ENCODE measurements at regions not wholly inside any gene's neighbourhood (a gene's known extent, or its start where the extent isn't known, plus 50 kb on each side); places are given as distances from the start of the nearest gene placed in this dataset.
"Not testable (repeated sequence)": the region's sequence is repeated elsewhere in the genome, so short reads cannot be mapped to it uniquely, and the experiment has no call there.

- not testable (repeated sequence) for DNase-seq
These were observed 249.4 kb downstream of the SHOX start for GRCh38 chrX:879756-880698.

GRCh38 chrX:874061-874460, 243.5 kb downstream of the SHOX start:
- DNase-seq = no peak

DNA sequence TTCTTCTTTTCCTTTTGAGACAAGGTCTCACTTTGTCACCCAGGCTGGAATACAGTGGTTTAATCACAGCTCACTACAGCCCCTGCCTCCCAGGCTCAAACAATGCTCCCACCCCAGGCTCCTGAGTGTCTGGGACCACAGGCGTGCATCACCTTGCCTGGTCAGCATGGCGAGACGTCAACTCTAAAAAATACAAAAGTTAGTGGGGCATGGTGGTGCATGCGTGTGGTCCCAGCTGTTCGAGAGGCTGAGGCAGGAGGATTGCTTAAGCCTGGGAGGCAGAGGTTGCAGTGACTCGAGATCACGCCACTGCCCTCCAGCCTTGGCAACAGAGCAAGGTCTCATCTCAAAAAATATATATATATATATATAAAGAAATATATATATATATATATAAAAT, 242.4 kb downstream of the SHOX start:
- DNase-seq = no peak

GRCh38 chrX:872090-872489, 241.5 kb downstream of the SHOX start:
- DNase-seq = no peak

DNA sequence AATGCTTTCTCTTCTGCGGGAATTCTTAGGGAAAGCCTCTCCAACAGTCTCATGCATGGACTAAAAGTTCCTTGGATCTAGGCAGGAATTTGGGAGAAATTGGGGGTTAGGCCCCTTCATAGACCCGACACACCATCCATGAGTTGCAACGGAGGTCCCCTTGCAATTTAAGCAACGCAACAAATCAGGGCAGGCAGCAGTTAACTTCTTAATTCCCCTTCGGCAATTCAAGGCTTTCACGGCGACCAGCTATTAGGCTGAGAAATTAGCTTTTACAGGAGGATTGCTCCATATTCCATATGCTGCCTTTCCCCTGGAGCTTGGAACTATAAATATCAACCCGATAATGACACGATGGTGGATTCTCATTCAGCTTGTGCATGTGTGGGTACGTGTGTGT, 241.0 kb downstream of the SHOX start:
- DNase-seq = no peak

DNA sequence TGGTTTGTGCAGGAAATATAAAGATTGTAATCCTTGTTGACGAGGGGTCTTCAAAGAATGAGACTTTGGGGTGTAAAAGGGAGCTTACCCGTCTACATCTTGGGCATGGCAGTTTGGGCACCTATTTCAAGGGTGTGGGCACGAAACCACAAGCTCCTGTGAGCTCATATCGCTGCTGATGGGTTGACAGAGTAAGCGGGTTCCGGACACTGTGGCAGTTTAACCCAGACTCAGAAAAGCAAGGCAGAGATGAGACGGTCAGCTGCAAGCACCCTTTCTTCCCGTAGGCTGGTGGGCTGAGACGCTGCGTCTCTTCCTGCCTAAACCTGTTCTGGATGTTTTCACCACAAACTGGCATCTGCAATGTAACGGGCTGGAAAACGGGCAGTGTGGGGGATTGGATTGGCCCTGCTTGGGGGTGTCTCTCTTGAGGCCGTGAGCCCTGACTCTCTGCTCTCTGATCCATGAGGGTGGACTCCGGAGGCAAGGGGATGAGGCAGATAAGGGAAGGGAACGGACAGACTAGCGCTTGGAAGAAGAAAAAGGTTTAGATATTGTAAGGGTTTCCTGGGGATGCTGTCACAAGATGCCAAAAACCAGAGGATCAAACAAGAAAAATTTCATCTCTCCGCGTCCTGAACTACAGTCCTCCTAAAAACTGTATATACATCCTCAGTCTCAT, 237.5 kb downstream of the SHOX start:
- DNase-seq = no peak

GRCh38 chrX:867502-867901, 236.9 kb downstream of the SHOX start:
- no peak for DNase-seq

- DNase-seq = no peak
These were observed 235.9 kb downstream of the SHOX start for GRCh38 chrX:866441-866990.

GRCh38 chrX:865422-865821, 234.8 kb downstream of the SHOX start:
- no peak for DNase-seq

GRCh38 chrX:861921-862320, 231.3 kb downstream of the SHOX start:
- no peak for DNase-seq

GRCh38 chrX:861340-861890, 230.8 kb downstream of the SHOX start:
- no peak for DNase-seq

DNA sequence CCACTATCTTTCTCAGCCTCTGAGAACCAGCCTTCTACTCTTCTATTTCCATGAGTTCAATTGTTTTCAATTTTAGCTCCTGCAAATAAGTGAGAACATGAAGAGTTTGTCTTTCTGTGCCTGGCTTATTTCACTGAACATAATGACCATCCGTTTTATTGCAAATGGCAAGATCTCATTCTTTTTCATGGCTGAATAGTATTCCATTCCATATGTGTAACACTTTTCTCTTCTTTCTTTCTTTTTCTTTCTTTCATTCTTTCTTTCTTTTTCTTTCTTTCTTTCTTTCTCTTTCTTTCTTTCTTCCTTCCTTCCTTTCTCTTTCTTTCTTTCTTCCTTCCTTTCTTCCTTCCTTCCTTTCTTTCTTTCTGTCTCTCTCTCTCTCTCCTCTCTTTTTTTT, 228.7 kb downstream of the SHOX start:
- DNase-seq = no peak

DNA sequence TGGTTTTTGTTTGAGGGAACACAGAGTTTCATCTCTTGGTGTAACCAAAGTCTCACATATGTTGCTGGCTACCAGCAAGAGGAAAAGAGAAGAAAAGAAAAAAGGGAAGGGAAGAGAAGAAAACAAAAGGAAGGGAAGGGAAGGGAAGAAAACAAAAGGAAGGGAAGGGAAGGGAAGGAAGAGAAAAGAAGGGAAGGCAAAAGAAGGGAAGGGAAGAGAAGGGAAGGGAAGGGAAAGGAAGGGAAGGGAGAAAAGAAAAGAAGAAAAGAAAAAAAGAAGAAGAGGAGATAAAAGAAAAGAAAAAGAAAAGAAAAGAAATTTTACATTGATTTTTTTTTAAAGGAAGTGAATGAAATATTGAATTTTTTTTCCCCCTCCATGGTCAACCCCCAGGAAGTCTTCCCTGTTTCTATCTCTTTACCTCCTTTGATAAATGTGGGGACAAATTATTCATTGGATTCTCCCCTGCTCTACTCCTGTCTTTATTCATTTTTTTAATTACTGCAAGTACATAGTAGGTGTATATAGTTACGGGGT, 228.0 kb downstream of the SHOX start:
- DNase-seq = no peak

- no peak for DNase-seq
These were observed 226.8 kb downstream of the SHOX start for GRCh38 chrX:857376-857775.

GRCh38 chrX:856566-857290, 226.1 kb downstream of the SHOX start:
- DNase-seq = no peak

GRCh38 chrX:853304-853703, 222.7 kb downstream of the SHOX start:
- DNase-seq = no peak

- DNase-seq = no peak
These were observed 219.9 kb downstream of the SHOX start for GRCh38 chrX:850471-850916.

DNA sequence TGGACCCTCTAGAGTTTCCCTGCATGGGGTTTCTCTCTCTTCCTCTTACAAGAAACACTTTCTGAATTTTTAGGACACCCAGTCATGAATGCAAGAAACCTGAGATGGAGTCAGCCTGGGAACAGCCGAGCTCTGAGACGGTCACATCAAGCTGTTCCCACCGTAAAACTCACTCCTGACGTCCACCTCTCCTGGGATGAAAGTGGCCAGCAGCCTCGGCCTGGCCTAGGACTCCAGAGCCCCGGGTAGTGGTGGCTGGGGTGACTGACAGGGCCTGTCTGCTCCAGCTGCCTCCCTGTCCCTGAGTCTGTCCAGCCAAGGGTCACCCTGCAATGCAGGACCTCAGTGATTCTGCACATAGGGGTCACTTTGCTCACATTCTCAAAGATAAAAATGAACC, 217.8 kb downstream of the SHOX start:
- no peak for DNase-seq

DNA sequence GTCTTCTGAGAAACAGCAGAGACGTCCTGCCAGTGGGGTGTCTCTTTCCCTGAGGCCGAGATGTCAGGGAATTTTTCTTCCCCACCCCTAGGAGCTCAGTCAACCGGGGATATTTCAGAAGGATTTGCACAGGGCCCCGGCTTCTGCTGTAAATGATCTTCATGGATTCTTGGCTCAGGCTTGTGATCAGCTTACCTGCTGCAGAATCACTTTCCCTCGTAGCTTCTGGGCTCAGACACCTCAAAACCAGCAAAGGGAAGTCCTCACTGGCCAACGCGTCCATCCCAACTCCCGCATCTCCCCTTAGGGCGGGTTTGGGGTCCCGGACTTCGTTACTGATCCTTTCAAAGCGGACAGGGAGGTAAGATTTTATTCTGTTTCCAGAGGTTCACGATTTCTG, 212.7 kb downstream of the SHOX start:
- DNase-seq = no peak

DNA sequence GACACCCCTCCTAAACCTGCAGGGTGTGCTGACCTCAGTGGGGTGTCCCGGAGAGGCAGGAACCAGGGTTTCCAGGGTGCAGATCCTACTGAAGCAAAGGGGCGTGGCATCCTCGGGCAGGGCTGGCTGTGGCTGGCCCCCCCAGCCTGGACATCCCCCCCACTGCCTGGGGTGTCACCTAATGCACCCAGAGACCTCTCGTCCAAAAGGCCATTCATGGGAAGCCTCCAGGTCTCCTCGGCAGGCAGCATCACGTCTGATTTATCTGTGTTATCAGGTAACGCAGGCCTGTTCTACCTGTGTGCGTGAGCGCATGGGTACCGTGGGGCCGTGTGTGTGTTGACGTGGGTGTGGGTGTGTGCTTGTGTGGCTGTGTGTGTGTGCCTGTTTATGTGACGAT, 210.0 kb downstream of the SHOX start:
- no peak for DNase-seq

GRCh38 chrX:838666-839065, 208.1 kb downstream of the SHOX start:
- DNase-seq = not testable (repeated sequence)

DNA sequence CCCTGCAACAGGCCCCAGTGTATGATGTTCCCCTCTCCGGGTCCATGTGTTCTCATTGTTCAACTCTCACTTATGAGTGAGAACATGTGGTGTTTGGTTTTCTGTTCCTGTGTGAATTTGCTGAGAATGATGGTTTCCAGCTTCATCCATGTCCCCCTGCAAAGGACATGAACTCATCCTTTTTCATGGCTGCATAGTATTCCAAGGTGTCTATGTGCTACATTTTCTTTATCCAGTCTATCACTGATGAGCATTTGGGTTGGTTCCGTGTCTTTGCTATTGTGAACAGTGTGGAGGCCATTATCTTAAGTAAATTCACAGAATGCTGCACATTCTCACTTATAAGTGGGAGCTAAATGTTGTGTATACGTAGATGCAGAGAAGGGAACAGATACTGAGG, 205.3 kb downstream of the SHOX start:
- not testable (repeated sequence) for DNase-seq

DNA sequence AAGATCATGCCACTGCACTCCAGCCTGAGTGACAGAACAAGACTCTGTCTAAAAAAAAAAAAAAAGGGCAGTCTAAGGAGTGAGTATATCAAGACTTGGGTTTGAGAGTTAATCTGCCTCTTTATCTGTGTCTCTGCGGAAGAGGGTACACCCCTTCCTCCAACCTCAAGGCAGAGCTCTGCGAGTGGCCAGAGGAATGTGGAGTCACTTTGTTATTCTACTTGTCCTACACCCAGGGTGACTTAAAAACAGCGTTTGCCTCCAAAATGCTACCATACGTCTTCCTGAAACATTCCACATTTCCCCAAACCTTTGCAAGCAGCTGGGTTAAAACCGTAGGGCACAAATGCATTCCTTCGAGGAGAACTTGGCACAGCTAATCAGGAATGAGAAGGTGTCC, 199.9 kb downstream of the SHOX start:
- DNase-seq = no peak
